Parathyroid adenoma (tissue), 2 donors: ENCODE measurements at regions not wholly inside any gene's neighbourhood (a gene's known extent, or its start where the extent isn't known, plus 50 kb on each side); places are given as distances from the start of the nearest gene placed in this dataset.

Experiments used
- H2AFZ ChIP-seq: fragments of 300-600 bp; sonication (generic); one replicate; pipeline ENCODE4 v1.7.0; 2017; ENCODE audit warnings: antibody characterized with exemption, mild to moderate bottlenecking
- H3K27ac ChIP-seq: fragments of 300-600 bp; sonication (generic); one replicate; pipeline ENCODE4 v1.7.0; 2017
- H3K27me3 ChIP-seq: fragments of 300-600 bp; sonication (generic); one replicate; pipeline ENCODE4 v1.7.0; 2017; ENCODE audit warnings: low read length; ENCODE audit not compliant: control insufficient read depth, insufficient read depth
- H3K36me3 ChIP-seq: fragments of 300-600 bp; sonication (generic); one replicate; pipeline ENCODE4 v1.7.0; 2017; ENCODE audit warnings: low read length; ENCODE audit not compliant: control insufficient read depth, insufficient read depth
- H3K4me1 ChIP-seq: fragments of 300-600 bp; sonication (generic); one replicate; pipeline ENCODE4 v1.7.0; 2017; ENCODE audit warnings: control low read depth
- H3K4me2 ChIP-seq: fragments of 300-600 bp; sonication (generic); one replicate; pipeline ENCODE4 v1.7.0; 2017; ENCODE audit warnings: low read length
- H3K4me3 ChIP-seq: fragments of 300-600 bp; sonication (generic); one replicate; pipeline ENCODE4 v1.7.0; 2017; ENCODE audit warnings: low read depth, low read length
- H3K79me2 ChIP-seq: fragments of 300-600 bp; sonication (generic); one replicate; pipeline ENCODE4 v1.7.0; 2017; ENCODE audit warnings: control low read depth
- H3K9ac ChIP-seq: fragments of 300-600 bp; sonication (generic); one replicate; pipeline ENCODE4 v1.7.0; 2017; ENCODE audit warnings: mild to moderate bottlenecking
- H3K9me3 ChIP-seq: fragments of 300-600 bp; sonication (generic); one replicate; pipeline ENCODE4 v1.7.0; 2017; ENCODE audit warnings: low read length; ENCODE audit not compliant: control insufficient read depth
- CTCF ChIP-seq: fragments of 300-600 bp; sonication (generic); IDR thresholded peaks from one replicate; pipeline ENCODE4 v1.7.0; 2017; ENCODE audit warnings: antibody characterized with exemption, mild to moderate bottlenecking
- donor health status: primary hyperparathyroidism.

DNA sequence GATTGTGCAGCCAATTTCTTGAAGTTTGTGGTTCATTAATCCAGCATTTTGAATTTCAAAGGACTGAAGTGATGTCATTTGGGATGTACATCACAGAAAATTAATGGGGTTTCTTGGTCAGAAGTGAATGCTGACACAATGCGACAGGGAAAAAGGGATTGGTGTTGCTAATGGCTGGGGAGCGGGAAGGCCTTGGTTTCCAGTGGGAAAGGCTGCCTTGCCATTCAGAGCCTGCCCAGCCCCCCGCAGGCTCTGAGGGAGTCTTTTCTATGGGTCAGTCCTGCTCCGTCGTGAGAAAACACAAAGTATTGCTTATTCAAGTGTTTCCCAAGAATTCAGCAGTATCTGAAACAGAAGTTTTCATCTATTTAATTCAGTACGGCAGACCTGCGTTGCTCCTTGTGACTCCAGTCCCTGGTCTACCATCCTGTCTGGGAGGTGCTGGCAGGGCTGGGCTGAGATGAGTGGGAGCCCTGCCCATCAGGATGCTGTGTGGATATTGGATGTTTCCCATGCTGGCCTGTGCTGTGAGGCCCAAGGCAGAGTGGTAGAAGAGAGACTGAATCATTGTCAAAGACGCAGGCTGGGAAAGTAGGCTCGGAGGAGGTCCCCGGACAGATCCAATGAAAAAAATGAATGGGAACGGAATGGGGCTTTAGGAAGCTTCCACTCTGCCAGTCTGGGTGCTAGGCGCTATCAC, 111.2 kb upstream of the KLHL25 start:
- Histone ChIP-seq H3K4me1 (no peaks in the 10 kb centered on the region), H3K27me3 (no peaks in the 10 kb centered on the region), H3K4me2 (no peak overlapping the region), H3K36me3 (no peaks in the 10 kb centered on the region), H3K9me3 (no peaks in the 10 kb centered on the region), H3K27ac (no peak overlapping the region), H2AFZ (no peak overlapping the region), H3K79me2 (no peaks in the 10 kb centered on the region), H3K9ac (no peak overlapping the region), H3K4me3 (no peak overlapping the region)
- TF ChIP-seq CTCF = no peak

DNA sequence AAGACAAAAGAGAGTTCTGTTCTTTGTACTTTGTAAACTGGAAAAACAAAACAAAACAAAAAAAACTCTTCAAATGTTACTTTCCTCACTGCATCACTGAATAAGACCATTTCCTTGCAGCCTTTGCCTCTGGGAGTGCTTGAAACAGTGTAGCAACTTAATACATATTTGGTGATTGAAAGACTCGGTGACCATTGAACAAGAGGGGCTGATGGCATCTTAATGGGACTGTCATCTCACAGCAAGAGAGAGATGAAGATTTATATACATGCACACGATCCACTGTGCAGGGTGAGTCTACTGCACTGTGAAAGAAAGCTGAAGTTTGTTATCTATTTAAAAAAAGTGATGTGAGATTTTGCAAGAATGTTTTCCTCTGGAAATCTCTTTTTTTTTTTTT, 111.9 kb upstream of the KLHL25 start:
- Histone ChIP-seq H3K36me3 (no peaks in the 10 kb centered on the region), H3K4me2 (no peak overlapping the region), H3K4me1 (no peaks in the 10 kb centered on the region), H3K9me3 (no peaks in the 10 kb centered on the region), H3K9ac (no peak overlapping the region), H2AFZ (no peak overlapping the region), H3K4me3 (no peak overlapping the region), H3K27me3 (no peaks in the 10 kb centered on the region), H3K27ac (no peak overlapping the region), H3K79me2 (no peaks in the 10 kb centered on the region)
- TF ChIP-seq CTCF = no peak

DNA sequence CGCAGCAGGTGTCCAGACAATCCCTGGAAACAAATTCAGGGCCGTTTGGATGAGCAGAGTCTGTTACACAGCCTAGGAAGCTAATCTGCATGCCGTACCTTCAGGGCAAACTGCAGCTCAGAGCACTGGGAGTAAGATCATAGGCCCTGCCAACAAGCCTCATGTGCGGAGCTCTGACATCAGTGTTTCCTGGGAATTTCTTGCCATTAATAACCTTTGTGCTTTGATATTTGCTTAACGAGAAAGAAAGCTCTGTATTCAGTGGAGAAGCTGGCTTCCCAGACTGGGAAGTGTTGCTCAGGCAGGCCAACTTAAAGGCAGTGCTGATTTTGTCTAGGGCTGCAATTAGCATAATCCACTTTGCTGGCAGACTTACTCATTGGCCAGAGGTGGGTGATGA, 116.1 kb upstream of the KLHL25 start:
- H3K9ac ChIP-seq = no peak overlapping the region
- no peak for TF ChIP-seq CTCF
- no peak overlapping the region for H3K4me2 ChIP-seq
- H3K27me3 ChIP-seq = no peaks in the 10 kb centered on the region
- no peaks in the 10 kb centered on the region for H3K36me3 ChIP-seq
- H3K79me2 ChIP-seq = no peaks in the 10 kb centered on the region
- H3K27ac ChIP-seq = no peak overlapping the region
- H3K9me3 ChIP-seq = no peaks in the 10 kb centered on the region
- H3K4me1 ChIP-seq = no peaks in the 10 kb centered on the region
- H2AFZ ChIP-seq = no peak overlapping the region
- no peak overlapping the region for H3K4me3 ChIP-seq

- Histone ChIP-seq H3K4me3 (no peak overlapping the region), H3K36me3 (no peaks in the 10 kb centered on the region), H2AFZ (no peak overlapping the region), H3K27me3 (no peaks in the 10 kb centered on the region), H3K9ac (no peak overlapping the region), H3K79me2 (no peaks in the 10 kb centered on the region), H3K4me2 (no peak overlapping the region), H3K4me1 (no peaks in the 10 kb centered on the region), H3K27ac (no peak overlapping the region), H3K9me3 (no peaks in the 10 kb centered on the region)
- no peak for TF ChIP-seq CTCF
Measured at GRCh38 chr15:85913461-85913860, 118.7 kb upstream of the KLHL25 start.

DNA sequence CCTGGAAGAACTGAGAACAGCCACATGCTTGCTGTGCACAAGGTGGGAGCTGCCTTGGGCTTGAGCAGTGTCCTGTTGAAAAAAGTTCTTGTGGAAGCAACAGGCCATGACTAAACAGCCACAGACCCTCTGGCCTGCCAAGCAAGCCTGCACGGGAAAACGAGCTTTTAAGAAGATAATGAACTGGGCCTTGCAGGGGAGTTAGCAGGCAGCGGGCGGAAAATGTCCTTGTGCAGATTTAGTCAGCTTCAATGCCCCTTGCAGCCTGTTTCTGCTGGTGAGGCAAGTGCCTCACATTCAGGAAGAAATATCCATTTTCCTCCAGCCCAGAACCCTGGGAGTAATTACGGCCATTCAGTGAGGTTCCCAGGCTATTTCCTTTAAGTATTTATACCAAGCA, 126.2 kb upstream of the KLHL25 start:
- Histone ChIP-seq H3K4me2 (no peak overlapping the region), H3K4me3 (no peak overlapping the region), H3K27me3 (no peaks in the 10 kb centered on the region), H3K9ac (no peak overlapping the region), H3K36me3 (no peaks in the 10 kb centered on the region), H3K79me2 (no peaks in the 10 kb centered on the region), H2AFZ (no peak overlapping the region), H3K4me1 (no peaks in the 10 kb centered on the region), H3K27ac (no peak overlapping the region), H3K9me3 (no peaks in the 10 kb centered on the region)
- TF ChIP-seq CTCF = no peak
